22Rv1 (cell line): ENCODE measurements at regions not wholly inside any gene's neighbourhood (a gene's known extent, or its start where the extent isn't known, plus 50 kb on each side); places are given as distances from the start of the nearest gene placed in this dataset.

ENCODE experiments used
- H3K27ac ChIP-seq: fragments of 450-650 bp; 2 replicates; pipeline ENCODE4 v1.5.1; 2017
- ZFX ChIP-seq: fragments of 450-650 bp; IDR thresholded peaks from 2 replicates; pipeline ENCODE4 v1.6.1; 2017; ENCODE audit warnings: antibody characterized with exemption, borderline replicate concordance
- TF ChIP-seq, protein P1 (sequence below): fragments of 450-650 bp; IDR thresholded peaks from 2 replicates; pipeline ENCODE4 v1.5.1; 2017; ENCODE audit warnings: mild to moderate bottlenecking

DNA sequence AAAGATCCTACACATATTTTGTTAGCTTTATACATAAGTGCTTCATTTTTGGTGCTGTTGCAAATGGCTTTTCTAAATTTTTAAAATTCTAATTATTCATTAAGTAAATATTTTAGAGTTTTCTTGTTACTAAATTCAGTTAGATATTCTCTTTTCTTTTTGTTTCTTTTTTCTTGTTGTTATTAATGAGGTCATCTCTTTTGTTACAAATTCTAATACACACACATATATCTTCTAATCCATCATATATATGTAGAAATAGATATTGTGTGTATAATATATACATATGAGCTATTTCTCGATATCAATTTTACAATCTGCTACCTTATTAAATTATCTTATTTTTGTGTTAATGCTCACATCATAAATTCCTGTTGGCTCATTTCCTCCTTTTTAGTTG, 255.9 kb downstream of the GALR1 start:
- TF ChIP-seq, protein P1, sequence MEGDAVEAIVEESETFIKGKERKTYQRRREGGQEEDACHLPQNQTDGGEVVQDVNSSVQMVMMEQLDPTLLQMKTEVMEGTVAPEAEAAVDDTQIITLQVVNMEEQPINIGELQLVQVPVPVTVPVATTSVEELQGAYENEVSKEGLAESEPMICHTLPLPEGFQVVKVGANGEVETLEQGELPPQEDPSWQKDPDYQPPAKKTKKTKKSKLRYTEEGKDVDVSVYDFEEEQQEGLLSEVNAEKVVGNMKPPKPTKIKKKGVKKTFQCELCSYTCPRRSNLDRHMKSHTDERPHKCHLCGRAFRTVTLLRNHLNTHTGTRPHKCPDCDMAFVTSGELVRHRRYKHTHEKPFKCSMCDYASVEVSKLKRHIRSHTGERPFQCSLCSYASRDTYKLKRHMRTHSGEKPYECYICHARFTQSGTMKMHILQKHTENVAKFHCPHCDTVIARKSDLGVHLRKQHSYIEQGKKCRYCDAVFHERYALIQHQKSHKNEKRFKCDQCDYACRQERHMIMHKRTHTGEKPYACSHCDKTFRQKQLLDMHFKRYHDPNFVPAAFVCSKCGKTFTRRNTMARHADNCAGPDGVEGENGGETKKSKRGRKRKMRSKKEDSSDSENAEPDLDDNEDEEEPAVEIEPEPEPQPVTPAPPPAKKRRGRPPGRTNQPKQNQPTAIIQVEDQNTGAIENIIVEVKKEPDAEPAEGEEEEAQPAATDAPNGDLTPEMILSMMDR, result no peak
- no peak for TF ChIP-seq ZFX
- no peak overlapping the region for H3K27ac ChIP-seq

DNA sequence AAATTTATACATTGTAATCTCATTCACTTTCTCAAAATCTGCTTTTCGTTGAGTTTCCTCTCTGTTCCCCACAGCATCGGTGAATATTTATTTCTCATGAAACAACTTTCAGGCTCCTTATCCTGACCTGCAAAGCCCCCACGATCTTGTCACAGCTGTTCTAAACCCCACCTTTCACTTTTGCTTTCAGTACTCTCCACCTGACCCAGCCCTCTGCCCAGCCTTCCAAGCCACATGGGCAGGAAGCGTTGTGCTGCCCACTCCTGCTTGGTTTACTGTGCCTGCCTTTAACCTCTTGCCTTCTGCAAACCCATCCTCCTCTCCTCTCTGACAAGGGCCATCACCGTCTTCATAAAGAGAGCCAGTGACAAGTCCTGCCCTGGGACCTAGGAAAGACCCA, 262.5 kb downstream of the GALR1 start:
- H3K27ac ChIP-seq, result no peak overlapping the region
- no peak for TF ChIP-seq ZFX
- TF ChIP-seq, protein P1, result no peak

DNA sequence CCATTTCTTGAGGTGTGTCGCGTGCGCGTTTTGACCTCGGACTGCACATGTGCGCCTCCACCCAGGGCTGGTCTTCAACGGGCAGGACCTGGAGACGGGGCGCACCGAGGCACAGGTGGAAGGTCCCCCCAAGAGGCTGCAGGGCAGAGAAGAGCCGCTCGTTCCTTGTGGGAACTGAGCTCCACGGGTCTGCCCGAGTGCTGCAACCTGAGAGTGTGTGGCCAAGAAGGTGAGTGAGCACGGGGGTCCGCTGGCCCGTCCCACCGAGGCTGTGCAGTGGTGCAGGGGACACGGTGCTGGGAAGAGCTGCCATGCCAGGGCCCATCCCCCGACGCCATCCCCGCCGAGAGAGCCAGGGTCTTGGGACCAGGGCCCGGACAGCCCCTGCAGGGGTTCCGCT, 268.3 kb downstream of the GALR1 start:
- H3K27ac ChIP-seq, result no peak overlapping the region
- TF ChIP-seq, protein P1, result no peak
- no peak for TF ChIP-seq ZFX

DNA sequence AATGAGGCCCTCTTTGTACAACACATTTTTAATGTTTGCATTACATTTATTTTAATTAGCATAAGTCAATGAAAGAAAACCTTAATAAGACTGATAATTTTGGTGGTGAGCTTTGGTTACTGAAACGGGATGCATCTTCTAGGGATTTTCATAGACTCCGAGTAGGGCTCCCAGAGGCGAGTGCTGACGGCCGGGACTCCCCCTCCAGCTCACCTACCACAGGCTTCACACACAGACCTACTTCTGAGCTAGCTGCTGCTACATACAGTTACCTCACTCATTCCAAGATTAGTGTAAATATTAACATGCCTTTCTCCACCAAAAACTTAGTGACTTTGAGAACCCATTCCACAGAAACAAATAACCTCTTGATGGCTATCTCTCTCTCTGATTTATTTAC, 271.1 kb downstream of the GALR1 start:
- H3K27ac ChIP-seq, result no peak overlapping the region
- TF ChIP-seq ZFX, result no peak
- TF ChIP-seq, protein P1, result no peak

DNA sequence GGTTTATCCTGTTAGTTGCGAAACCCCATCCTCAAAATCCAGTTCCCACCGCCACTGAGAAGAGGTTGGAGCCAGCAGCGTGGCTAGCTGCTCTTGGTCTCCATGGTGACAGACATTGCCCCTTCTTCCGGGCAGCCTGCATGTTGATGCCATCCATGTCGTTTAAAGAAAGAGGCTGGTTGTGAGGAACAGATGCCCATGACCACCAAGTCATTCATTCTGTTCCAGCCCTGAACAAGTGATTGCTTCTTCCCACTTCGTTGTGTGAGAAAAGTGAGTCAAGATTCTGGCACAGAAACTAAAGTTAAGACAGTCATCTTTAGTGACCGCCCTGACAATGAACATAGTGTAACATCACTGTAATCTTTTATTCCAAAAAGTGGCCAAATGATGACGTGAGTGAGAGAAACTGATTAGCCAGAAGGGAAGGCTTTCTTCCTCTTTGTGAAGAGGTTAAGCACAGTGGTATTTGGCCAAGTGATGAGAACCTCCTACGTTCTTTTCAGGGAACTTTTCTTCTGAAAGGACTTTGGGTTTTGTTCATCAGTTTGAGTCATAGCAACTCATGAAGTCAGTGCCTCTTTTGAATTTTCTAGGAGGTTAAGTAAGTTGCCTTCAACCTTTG, 272.5 kb downstream of the GALR1 start:
- TF ChIP-seq, protein P1, result no peak
- TF ChIP-seq ZFX, result no peak
- H3K27ac ChIP-seq, result no peak overlapping the region

DNA sequence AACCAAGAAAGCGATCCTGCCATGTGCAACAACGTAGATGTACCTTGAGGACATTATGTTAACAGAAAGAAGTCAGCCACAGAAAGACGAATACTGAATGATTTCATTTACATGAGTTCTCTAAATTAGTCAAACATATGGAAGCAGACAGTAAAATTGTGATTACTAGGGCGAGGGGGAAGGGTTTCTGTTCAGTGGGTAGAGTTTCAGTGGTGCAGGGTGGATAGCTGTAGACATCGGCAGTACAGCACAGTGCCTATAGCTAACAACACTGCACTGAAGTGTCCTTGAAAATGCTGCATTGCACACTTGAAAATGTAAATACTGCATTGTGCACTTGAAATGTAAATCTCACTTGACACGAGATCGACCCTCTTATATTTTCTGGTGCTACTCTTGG, 275.3 kb downstream of the GALR1 start:
- no peak overlapping the region for H3K27ac ChIP-seq

DNA sequence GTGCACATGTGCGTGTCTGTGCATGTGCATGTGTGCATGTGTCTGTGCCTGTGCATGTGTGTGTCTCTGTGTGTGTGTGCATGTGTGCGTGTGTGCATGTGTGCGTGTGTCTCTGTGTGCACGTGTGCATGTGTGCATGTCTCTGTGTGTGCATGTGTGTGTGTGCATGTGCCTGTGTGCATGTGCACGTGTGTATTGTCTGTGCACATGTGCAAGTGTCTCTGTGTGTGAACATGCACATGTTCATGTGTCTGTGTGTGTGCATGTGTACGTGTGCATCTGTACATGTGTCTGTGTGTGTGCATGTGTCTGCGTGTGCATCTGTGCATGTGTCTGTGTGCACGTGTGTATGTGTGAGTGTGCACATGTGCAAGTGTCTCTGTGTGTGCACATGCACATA, 277.3 kb downstream of the GALR1 start:
- no peak overlapping the region for H3K27ac ChIP-seq
- TF ChIP-seq ZFX, result no peak
- TF ChIP-seq, protein P1, result no peak

More for the DNA sequence above, 275.3 kb downstream of the GALR1 start:
- TF ChIP-seq, protein P1, result no peak
- no peak for TF ChIP-seq ZFX
